Ovary (tissue), 7 donors: ENCODE measurements at regions not wholly inside any gene's neighbourhood (a gene's known extent, or its start where the extent isn't known, plus 50 kb on each side); places are given as distances from the start of the nearest gene placed in this dataset.

Experiments used
- DNase-seq, 5 donors: peaks; one replicate each; pipeline ENCODE4 v3.0.0-alpha.2; 2019 to 2020
- H3K27ac ChIP-seq, 2 donors: fragments of 200-600 bp; one replicate each; pipeline versions ENCODE4 v1.5.1 to v1.8.0; 2019 to 2022
- H3K27me3 ChIP-seq: fragments of 200-600 bp; one replicate; pipeline ENCODE4 v1.8.0; 2022
- H3K36me3 ChIP-seq: fragments of 200-600 bp; sonication (generic); one replicate; pipeline ENCODE4 v1.5.1; 2019
- H3K4me1 ChIP-seq: one replicate; pipeline ENCODE4 v1.8.1; 2013; ENCODE audit warnings: mild to moderate bottlenecking, moderate library complexity; ENCODE audit not compliant: insufficient read depth
- H3K4me3 ChIP-seq: fragments of 200-600 bp; sonication (generic); one replicate; pipeline ENCODE4 v1.5.1; 2017
- H3K9me3 ChIP-seq, 2 donors: fragments of 200-600 bp in 1 of 2; sonication (generic) in 1 of 2; one replicate each; pipeline versions ENCODE4 v1.5.1 to v1.8.1; 2013 to 2019; ENCODE audit warnings: mild to moderate bottlenecking in 1 of 2, moderate library complexity in 1 of 2
- EP300 ChIP-seq: sonication (generic); formaldehyde crosslinking; IDR thresholded peaks from one replicate; pipeline ENCODE4 v1.6.1; 2017; ENCODE audit warnings: antibody characterized with exemption
- POLR2A ChIP-seq: fragments of 450-650 bp; IDR thresholded peaks from one replicate; pipeline ENCODE4 v1.6.1; 2017; ENCODE audit warnings: antibody characterized with exemption, mild to moderate bottlenecking, moderate library complexity
- WGBS, 3 donors: extraction: QIAGEN DNeasy Blood & Tissue Kit in 1 of 3; methylation state at CpG; one replicate each; pipeline versions ENCODE4 v1.1.5 to v1.1.7; 2013 to 2017; 5-methylcytosine and 5-hydroxymethylcytosine counted together
- intact Hi-C, 4 donors: fragments of 100-400 bp; cut with DNase I; formaldehyde crosslinking; loops; one replicate each; pipeline versions ENCODE4 v1.11.0 to v1.15.1; 2022 to 2023
- TF ChIP-seq, protein P1 (sequence below), 3 donors: fragments of 450-650 bp in 2 of 3; fragments of 200-600 bp in 1 of 3; IDR thresholded peaks; one replicate each; pipeline versions ENCODE4 v1.5.1 to v1.8.0; 2016 to 2022; ENCODE audit warnings: antibody characterized with exemption in 3 of 3, mild to moderate bottlenecking in 1 of 3
- donor health status: DM: no; HTN: no; CAD: no; lungs with moderate emphysema.
- donor health status: DM: no; HTN: no; CAD: no.
- donor health status: Bipolar disorder and iron deficiency.
- donor health status: DM: no; HTN: no; CAD: no.
- donor health status: DM: yes; HTN: yes; CAD: no.

- no peak for DNase-seq
- Histone ChIP-seq H3K4me1 (peaks cover 2% of the 10 kb centered on the region), H3K36me3 (no peaks in the 10 kb centered on the region), H3K27me3 (no peaks in the 10 kb centered on the region), H3K27ac (no peak overlapping the region), H3K4me3 (no peak overlapping the region), H3K9me3 (no peaks in the 10 kb centered on the region)
- TF ChIP-seq, protein P1, sequence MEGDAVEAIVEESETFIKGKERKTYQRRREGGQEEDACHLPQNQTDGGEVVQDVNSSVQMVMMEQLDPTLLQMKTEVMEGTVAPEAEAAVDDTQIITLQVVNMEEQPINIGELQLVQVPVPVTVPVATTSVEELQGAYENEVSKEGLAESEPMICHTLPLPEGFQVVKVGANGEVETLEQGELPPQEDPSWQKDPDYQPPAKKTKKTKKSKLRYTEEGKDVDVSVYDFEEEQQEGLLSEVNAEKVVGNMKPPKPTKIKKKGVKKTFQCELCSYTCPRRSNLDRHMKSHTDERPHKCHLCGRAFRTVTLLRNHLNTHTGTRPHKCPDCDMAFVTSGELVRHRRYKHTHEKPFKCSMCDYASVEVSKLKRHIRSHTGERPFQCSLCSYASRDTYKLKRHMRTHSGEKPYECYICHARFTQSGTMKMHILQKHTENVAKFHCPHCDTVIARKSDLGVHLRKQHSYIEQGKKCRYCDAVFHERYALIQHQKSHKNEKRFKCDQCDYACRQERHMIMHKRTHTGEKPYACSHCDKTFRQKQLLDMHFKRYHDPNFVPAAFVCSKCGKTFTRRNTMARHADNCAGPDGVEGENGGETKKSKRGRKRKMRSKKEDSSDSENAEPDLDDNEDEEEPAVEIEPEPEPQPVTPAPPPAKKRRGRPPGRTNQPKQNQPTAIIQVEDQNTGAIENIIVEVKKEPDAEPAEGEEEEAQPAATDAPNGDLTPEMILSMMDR (IDR thresholded peaks at IDR 0.05): no peak
- no peak for TF ChIP-seq POLR2A
- TF ChIP-seq EP300: no peak
- intact Hi-C loops: no loop called here
- WGBS, 3 donors: 95 to 98% (median 97%) methylated on average over 3 of the region's 3 CpGs
These were observed 108.5 kb downstream of the PHLDA1 start for GRCh38 chr12:75922944-75923642.

- no peaks in the 10 kb centered on the region for H3K27me3 ChIP-seq
- H3K9me3 ChIP-seq: no peaks in the 10 kb centered on the region
- TF ChIP-seq EP300: no peak
- TF ChIP-seq, protein P1 (IDR thresholded peaks at IDR 0.05): no peak
- TF ChIP-seq POLR2A: no peak
- intact Hi-C loops: no loop called here
- H3K4me1 ChIP-seq: peaks cover 2% of the 10 kb centered on the region
- no peaks in the 10 kb centered on the region for H3K36me3 ChIP-seq
- no peak overlapping the region for H3K4me3 ChIP-seq
- no peak overlapping the region for H3K27ac ChIP-seq
- no peak for DNase-seq
- 20 to 36% (median 32%) methylated on average over 9 of the region's 9 CpGs for WGBS, 3 donors
These were observed 109.8 kb downstream of the PHLDA1 start for GRCh38 chr12:75921622-75922289.

DNA sequence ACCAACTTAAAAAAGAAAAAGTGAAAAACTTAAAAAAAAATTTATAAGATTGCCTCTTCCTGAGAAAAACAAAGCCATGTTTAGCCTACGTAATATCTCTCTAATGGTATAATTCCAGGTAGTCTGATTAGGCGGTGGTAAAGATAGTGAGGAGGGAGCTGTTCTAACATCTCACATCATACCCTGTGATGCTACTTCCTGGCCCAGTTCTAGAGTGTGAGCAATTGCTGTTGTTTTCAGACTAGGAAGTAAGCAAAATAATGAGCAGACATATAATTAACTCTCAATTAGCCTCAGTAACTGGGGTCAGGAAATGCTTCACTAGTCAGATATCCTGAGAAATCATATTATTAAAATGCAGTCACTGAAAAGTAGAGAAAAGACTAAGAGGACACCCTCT, 113.9 kb downstream of the PHLDA1 start:
- H3K9me3 ChIP-seq: no peaks in the 10 kb centered on the region
- 90 to 93% (median 92%) methylated on average over 2 of the region's 2 CpGs for WGBS, 3 donors
- H3K27ac ChIP-seq: no peak overlapping the region
- H3K4me3 ChIP-seq: no peak overlapping the region
- peaks cover 2% of the 10 kb centered on the region for H3K4me1 ChIP-seq
- no peak for DNase-seq
- TF ChIP-seq, protein P1 (IDR thresholded peaks at IDR 0.05): no peak
- TF ChIP-seq EP300 (no peak), POLR2A (no peak)
- H3K36me3 ChIP-seq: no peaks in the 10 kb centered on the region
- H3K27me3 ChIP-seq: no peaks in the 10 kb centered on the region
- intact Hi-C loops: no loop called here

GRCh38 chr12:75917083-75917482, 114.5 kb downstream of the PHLDA1 start:
- peaks cover 2% of the 10 kb centered on the region for H3K4me1 ChIP-seq
- no peaks in the 10 kb centered on the region for H3K36me3 ChIP-seq
- H3K27ac ChIP-seq: no peak overlapping the region
- TF ChIP-seq POLR2A: no peak
- TF ChIP-seq, protein P1 (IDR thresholded peaks at IDR 0.05): no peak
- no peak for TF ChIP-seq EP300
- no peak overlapping the region for H3K4me3 ChIP-seq
- H3K9me3 ChIP-seq: no peaks in the 10 kb centered on the region
- H3K27me3 ChIP-seq: no peaks in the 10 kb centered on the region
- no peak for DNase-seq
- intact Hi-C loops: no loop called here
